Neuronal stem cell (in vitro differentiated cells): ENCODE measurements at regions not wholly inside any gene's neighbourhood (a gene's known extent, or its start where the extent isn't known, plus 50 kb on each side); places are given as distances from the start of the nearest gene placed in this dataset.

Experiments
- DNase-seq: peaks from one replicate; pipeline ENCODE4 v3.0.0-alpha.2; 2013; ENCODE audit warnings: low spot score
- H2AFZ ChIP-seq: one replicate; pipeline ENCODE4 v1.6.1; 2013; ENCODE audit warnings: mild to moderate bottlenecking, low read length, inconsistent platforms
- H2AK5ac ChIP-seq: 2 replicates; pipeline ENCODE4 v1.6.1; 2013; ENCODE audit warnings: low read depth, mild to moderate bottlenecking, inconsistent platforms, low read length, moderate library complexity, mixed read lengths
- H2BK120ac ChIP-seq: 2 replicates; pipeline ENCODE4 v1.6.1; 2013; ENCODE audit warnings: low read depth, mild to moderate bottlenecking, inconsistent platforms, low read length, moderate library complexity, mixed read lengths
- H2BK12ac ChIP-seq: one replicate; pipeline ENCODE4 v1.6.1; 2013; ENCODE audit warnings: low read length, inconsistent platforms
- H2BK15ac ChIP-seq: 2 replicates; pipeline ENCODE4 v1.6.1; 2013; ENCODE audit warnings: mild to moderate bottlenecking, low read length, inconsistent platforms, mixed read lengths
- H2BK5ac ChIP-seq: one replicate; pipeline ENCODE4 v1.6.1; 2013; ENCODE audit warnings: inconsistent platforms, mild to moderate bottlenecking, low read length, moderate library complexity
- H3K14ac ChIP-seq: one replicate; pipeline ENCODE4 v1.6.1; 2013; ENCODE audit warnings: low read length, inconsistent platforms
- H3K18ac ChIP-seq: 2 replicates; pipeline ENCODE4 v1.6.1; 2013; ENCODE audit warnings: low read length, inconsistent platforms
- H3K23ac ChIP-seq: 2 replicates; pipeline ENCODE4 v1.6.1; 2013; ENCODE audit warnings: low read depth, mild to moderate bottlenecking, mixed read lengths, low read length, inconsistent platforms; ENCODE audit not compliant: poor library complexity
- H3K27ac ChIP-seq: replicated peaks from 3 replicates; pipeline ENCODE4 v1.5.1; 2013; ENCODE audit warnings: low read length, inconsistent platforms
- H3K27me3 ChIP-seq, 3 experiments: 2 replicates each; pipeline ENCODE4 v1.6.1; 2013; ENCODE audit warnings: low read length in 3 of 3, mild to moderate bottlenecking in 2 of 3, inconsistent platforms in 1 of 3, low read depth in 1 of 3, mixed read lengths in 1 of 3, moderate library complexity in 1 of 3; ENCODE audit not compliant: control insufficient read depth in 3 of 3, insufficient read depth in 3 of 3
- H3K36me3 ChIP-seq, 2 donors: replicated peaks in 1 of 2; 2 replicates each; pipeline ENCODE4 v1.6.1; 2013; ENCODE audit warnings: low read length in 2 of 2; ENCODE audit not compliant: control insufficient read depth in 2 of 2, insufficient read depth in 2 of 2
- H3K4ac ChIP-seq: 2 replicates; pipeline ENCODE4 v1.6.1; 2013; ENCODE audit warnings: inconsistent platforms, mild to moderate bottlenecking, low read length, moderate library complexity
- H3K4me1 ChIP-seq, 2 donors: 1 replicate in 1 of 2; 2 replicates in 1 of 2; pipeline ENCODE4 v1.6.1; 2013; ENCODE audit warnings: low read length in 2 of 2, low read depth in 1 of 2; ENCODE audit not compliant: control insufficient read depth in 2 of 2, insufficient read depth in 1 of 2
- H3K4me2 ChIP-seq: one replicate; pipeline ENCODE4 v1.6.1; 2013; ENCODE audit warnings: mild to moderate bottlenecking, low read length, inconsistent platforms; ENCODE audit not compliant: insufficient read depth, poor library complexity, severe bottlenecking
- H3K4me3 ChIP-seq, 2 donors: 2 replicates each; pipeline ENCODE4 v1.5.1; 2013; ENCODE audit warnings: low read length in 2 of 2, mild to moderate bottlenecking in 2 of 2, inconsistent platforms in 1 of 2, moderate library complexity in 1 of 2
- H3K79me1 ChIP-seq: one replicate; pipeline ENCODE4 v1.6.1; 2013; ENCODE audit warnings: low read depth, mild to moderate bottlenecking, inconsistent platforms, low read length, moderate library complexity
- H3K9ac ChIP-seq: one replicate; pipeline ENCODE4 v1.6.1; 2013; ENCODE audit warnings: mild to moderate bottlenecking, low read depth, low read length, inconsistent platforms; ENCODE audit not compliant: poor library complexity
- H3K9me3 ChIP-seq, 2 donors: replicated peaks in 1 of 2; 2 replicates each; pipeline versions ENCODE3 to v1.6.1; 2013; ENCODE audit warnings: low read length in 2 of 2, mild to moderate bottlenecking in 2 of 2, inconsistent platforms in 1 of 2, low read depth in 1 of 2, mixed read lengths in 1 of 2, moderate library complexity in 1 of 2; ENCODE audit not compliant: control insufficient read depth in 2 of 2, insufficient read depth in 1 of 2
- H4K8ac ChIP-seq: one replicate; pipeline ENCODE4 v1.6.1; 2013; ENCODE audit warnings: low read depth, mild to moderate bottlenecking, inconsistent platforms, low read length, moderate library complexity
- H4K91ac ChIP-seq: one replicate; pipeline ENCODE4 v1.6.1; 2013; ENCODE audit warnings: low read length, low read depth, mild to moderate bottlenecking, inconsistent platforms; ENCODE audit not compliant: poor library complexity
- WGBS, 2 donors: extraction: QIAGEN DNeasy Blood & Tissue Kit; methylation state at CpG; one replicate each; pipeline ENCODE4 v1.1.7; 2013; ENCODE audit warnings: missing lambda C conversion rate in 2 of 2, mixed read lengths in 1 of 2; ENCODE audit not compliant: insufficient read length in 2 of 2, insufficient replicate concordance in 1 of 2; ENCODE audit errors: extremely low coverage in 2 of 2; 5-methylcytosine and 5-hydroxymethylcytosine counted together

GRCh38 chr10:47217113-47217512 is 82.9 kb upstream of the GDF10 start:
- no peak overlapping the region for H3K18ac ChIP-seq
- H3K27me3 ChIP-seq, result no peaks in the 10 kb centered on the region
- no peak overlapping the region for H2BK5ac ChIP-seq
- H3K79me1 ChIP-seq, result no peaks in the 10 kb centered on the region
- no peak overlapping the region for H4K91ac ChIP-seq
- no peak overlapping the region for H2BK120ac ChIP-seq
- H2AK5ac ChIP-seq, result no peak overlapping the region
- no peak overlapping the region for H2AFZ ChIP-seq
- H3K4me2 ChIP-seq, result no peak overlapping the region
- no peak overlapping the region for H3K4ac ChIP-seq
- no peaks in the 10 kb centered on the region for H3K36me3 ChIP-seq
- peaks cover 0 to 6% of the 10 kb centered on the region in 2 donors for H3K4me1 ChIP-seq
- no peak overlapping the region for H4K8ac ChIP-seq
- no peak overlapping the region for H2BK15ac ChIP-seq
- H3K9ac ChIP-seq, result no peak overlapping the region
- no peak overlapping the region for H3K14ac ChIP-seq
- WGBS, 2 donors, result no CpG with 5 or more reads among the region's 3 CpGs
- no peak for DNase-seq
- no peak overlapping the region for H3K27ac ChIP-seq
- H3K4me3 ChIP-seq, result no peak overlapping the region
- H3K23ac ChIP-seq, result no peak overlapping the region
- no peak overlapping the region for H2BK12ac ChIP-seq
- H3K9me3 ChIP-seq, result no peaks in the 10 kb centered on the region

- H2BK12ac ChIP-seq, result no peak overlapping the region
- no peak for DNase-seq
- H3K9ac ChIP-seq, result no peak overlapping the region
- peaks cover 0 to 6% of the 10 kb centered on the region in 2 donors for H3K4me1 ChIP-seq
- H3K18ac ChIP-seq, result peak overlapping the region; percentile 4
- no peak overlapping the region for H4K91ac ChIP-seq
- no peak overlapping the region for H2AFZ ChIP-seq
- H3K27ac ChIP-seq, result no peak overlapping the region
- H3K36me3 ChIP-seq, result no peaks in the 10 kb centered on the region
- no peak overlapping the region for H3K4me3 ChIP-seq
- no peak overlapping the region for H3K23ac ChIP-seq
- H3K4me2 ChIP-seq, result no peak overlapping the region
- H4K8ac ChIP-seq, result peak overlapping the region; percentile 8
- H2BK15ac ChIP-seq, result no peak overlapping the region
- no peak overlapping the region for H2AK5ac ChIP-seq
- no peaks in the 10 kb centered on the region for H3K27me3 ChIP-seq
- no peaks in the 10 kb centered on the region for H3K9me3 ChIP-seq
- H3K4ac ChIP-seq, result no peak overlapping the region
- H2BK120ac ChIP-seq, result no peak overlapping the region
- no peaks in the 10 kb centered on the region for H3K79me1 ChIP-seq
- no peak overlapping the region for H2BK5ac ChIP-seq
- no peak overlapping the region for H3K14ac ChIP-seq
- no CpG with 5 or more reads among the region's 5 CpGs for whole genome bisulfite sequencing, 2 donors
Observed at GRCh38 chr10:47218803-47219202, 81.2 kb upstream of the GDF10 start.

GRCh38 chr10:47222461-47222860 is 77.5 kb upstream of the GDF10 start:
- H2BK15ac ChIP-seq, result no peak overlapping the region
- H3K14ac ChIP-seq, result no peak overlapping the region
- no peak overlapping the region for H3K9ac ChIP-seq
- H3K4me2 ChIP-seq, result no peak overlapping the region
- H3K36me3 ChIP-seq, result no peaks in the 10 kb centered on the region
- H2AFZ ChIP-seq, result no peak overlapping the region
- H3K4ac ChIP-seq, result no peak overlapping the region
- H3K9me3 ChIP-seq, result no peaks in the 10 kb centered on the region
- no peak overlapping the region for H3K23ac ChIP-seq
- no peak overlapping the region for H3K4me3 ChIP-seq
- H3K27ac ChIP-seq, result no peak overlapping the region
- no peak overlapping the region for H2AK5ac ChIP-seq
- no peak for DNase-seq
- no peaks in the 10 kb centered on the region for H3K79me1 ChIP-seq
- H2BK120ac ChIP-seq, result no peak overlapping the region
- no peaks in the 10 kb centered on the region for H3K27me3 ChIP-seq
- H4K91ac ChIP-seq, result no peak overlapping the region
- H2BK12ac ChIP-seq, result no peak overlapping the region
- H4K8ac ChIP-seq, result no peak overlapping the region
- no peak overlapping the region for H2BK5ac ChIP-seq
- no peak overlapping the region for H3K18ac ChIP-seq
- peaks cover 0 to 4% of the 10 kb centered on the region in 2 donors for H3K4me1 ChIP-seq
- no CpG with 5 or more reads among the region's 4 CpGs for WGBS, 2 donors

GRCh38 chr10:47223236-47223635 is 76.8 kb upstream of the GDF10 start:
- WGBS, 2 donors, result no CpG with 5 or more reads among the region's 1 CpG
- H2BK15ac ChIP-seq, result no peak overlapping the region
- no peak for DNase-seq

More at GRCh38 chr10:47223236-47223635, 76.8 kb upstream of the GDF10 start:
- H3K27me3 ChIP-seq, result no peaks in the 10 kb centered on the region
- H3K4me3 ChIP-seq, result no peak overlapping the region
- no peak overlapping the region for H2AFZ ChIP-seq
- no peak overlapping the region for H2BK120ac ChIP-seq
- H3K36me3 ChIP-seq, result no peaks in the 10 kb centered on the region
- no peak overlapping the region for H3K23ac ChIP-seq
- no peak overlapping the region for H3K4me2 ChIP-seq
- no peak overlapping the region for H3K9ac ChIP-seq
- H4K8ac ChIP-seq, result no peak overlapping the region
- H4K91ac ChIP-seq, result no peak overlapping the region
- H2AK5ac ChIP-seq, result no peak overlapping the region
- H3K4ac ChIP-seq, result no peak overlapping the region
- H2BK5ac ChIP-seq, result no peak overlapping the region
- H2BK12ac ChIP-seq, result no peak overlapping the region
- H3K9me3 ChIP-seq, result no peaks in the 10 kb centered on the region
- no peaks in the 10 kb centered on the region for H3K79me1 ChIP-seq
- no peak overlapping the region for H3K18ac ChIP-seq
- no peak overlapping the region for H3K14ac ChIP-seq
- peaks cover 0 to 4% of the 10 kb centered on the region in 2 donors for H3K4me1 ChIP-seq
- no peak overlapping the region for H3K27ac ChIP-seq
